Coronary artery (tissue), 2 donors: ENCODE measurements at regions not wholly inside any gene's neighbourhood (a gene's known extent, or its start where the extent isn't known, plus 50 kb on each side); places are given as distances from the start of the nearest gene placed in this dataset.
"Not testable (repeated sequence)": the region's sequence is repeated elsewhere in the genome, so short reads cannot be mapped to it uniquely, and the experiment has no call there.

Experiments
- DNase-seq: peaks from one replicate; pipeline ENCODE4 v3.0.0-alpha.2; 2017; ENCODE audit warnings: low spot score
- H3K27ac ChIP-seq, 2 donors: fragments of 200-600 bp; sonication (generic); one replicate each; pipeline ENCODE4 v1.5.1; 2016 to 2019
- H3K4me3 ChIP-seq: fragments of 200-600 bp; sonication (generic); 2 replicates; pipeline ENCODE4 v1.5.1; 2016; ENCODE audit warnings: mild to moderate bottlenecking, moderate library complexity
- TF ChIP-seq, protein P1 (sequence below): fragments of 200-600 bp; sonication (generic); IDR thresholded peaks from one replicate; pipeline ENCODE4 v1.5.1; 2019; ENCODE audit warnings: antibody characterized with exemption

DNA sequence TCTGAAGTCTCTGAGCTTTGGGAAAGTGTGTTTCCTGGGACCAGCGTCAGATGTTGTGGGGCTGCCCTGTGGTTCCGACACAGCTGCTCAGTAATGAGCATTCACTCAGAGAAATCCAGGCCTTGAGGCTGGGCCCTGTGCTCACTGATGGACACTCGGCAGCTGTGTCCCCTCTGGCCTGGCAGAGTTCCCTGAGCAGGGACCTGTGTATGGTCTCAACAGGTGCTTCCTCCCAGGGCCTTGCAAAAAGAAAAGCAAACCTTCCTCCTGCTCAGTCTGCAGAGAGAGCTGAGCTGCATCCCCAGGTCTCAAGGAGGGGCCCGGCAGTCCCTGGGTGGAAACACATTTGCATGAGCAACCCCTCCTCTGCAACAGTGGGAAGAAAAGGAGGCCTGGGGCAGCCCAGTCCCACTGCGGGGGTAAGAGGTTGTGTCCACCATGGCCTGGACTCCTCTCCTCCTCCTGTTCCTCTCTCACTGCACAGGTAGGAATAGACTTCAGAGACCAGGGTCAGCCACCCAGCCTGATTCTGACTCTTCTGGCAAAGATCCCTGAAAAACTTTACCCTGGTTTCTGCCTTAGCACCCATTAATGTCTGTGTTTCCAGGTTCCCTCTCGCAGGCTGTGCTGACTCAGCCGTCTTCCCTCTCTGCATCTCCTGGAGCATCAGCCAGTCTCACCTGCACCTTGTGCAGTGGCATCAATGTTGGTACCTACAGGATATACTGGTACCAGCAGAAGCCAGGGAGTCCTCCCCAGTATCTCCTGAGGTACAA lies 131.2 kb downstream of the VPREB1 start:
- no peak for DNase-seq
- Histone ChIP-seq H3K4me3 (no peak overlapping the region), H3K27ac (no peak overlapping the region)
- TF ChIP-seq, protein P1, sequence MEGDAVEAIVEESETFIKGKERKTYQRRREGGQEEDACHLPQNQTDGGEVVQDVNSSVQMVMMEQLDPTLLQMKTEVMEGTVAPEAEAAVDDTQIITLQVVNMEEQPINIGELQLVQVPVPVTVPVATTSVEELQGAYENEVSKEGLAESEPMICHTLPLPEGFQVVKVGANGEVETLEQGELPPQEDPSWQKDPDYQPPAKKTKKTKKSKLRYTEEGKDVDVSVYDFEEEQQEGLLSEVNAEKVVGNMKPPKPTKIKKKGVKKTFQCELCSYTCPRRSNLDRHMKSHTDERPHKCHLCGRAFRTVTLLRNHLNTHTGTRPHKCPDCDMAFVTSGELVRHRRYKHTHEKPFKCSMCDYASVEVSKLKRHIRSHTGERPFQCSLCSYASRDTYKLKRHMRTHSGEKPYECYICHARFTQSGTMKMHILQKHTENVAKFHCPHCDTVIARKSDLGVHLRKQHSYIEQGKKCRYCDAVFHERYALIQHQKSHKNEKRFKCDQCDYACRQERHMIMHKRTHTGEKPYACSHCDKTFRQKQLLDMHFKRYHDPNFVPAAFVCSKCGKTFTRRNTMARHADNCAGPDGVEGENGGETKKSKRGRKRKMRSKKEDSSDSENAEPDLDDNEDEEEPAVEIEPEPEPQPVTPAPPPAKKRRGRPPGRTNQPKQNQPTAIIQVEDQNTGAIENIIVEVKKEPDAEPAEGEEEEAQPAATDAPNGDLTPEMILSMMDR = no peak

DNA sequence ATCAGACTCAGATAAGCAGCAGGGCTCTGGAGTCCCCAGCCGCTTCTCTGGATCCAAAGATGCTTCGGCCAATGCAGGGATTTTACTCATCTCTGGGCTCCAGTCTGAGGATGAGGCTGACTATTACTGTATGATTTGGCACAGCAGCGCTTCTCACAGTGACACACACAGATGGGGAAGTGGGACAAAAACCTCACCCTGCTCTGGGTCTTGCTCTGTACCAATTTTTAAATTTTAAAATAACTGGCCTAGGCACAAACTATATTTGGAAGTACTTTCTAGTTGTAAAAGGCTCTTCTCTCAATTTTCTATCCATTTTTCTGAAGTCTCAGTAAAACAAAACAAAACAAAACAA lies 131.7 kb downstream of the VPREB1 start:
- H3K4me3 ChIP-seq = no peak overlapping the region
- no peak for DNase-seq
- TF ChIP-seq, protein P1 = no peak
- H3K27ac ChIP-seq = no peak overlapping the region

DNA sequence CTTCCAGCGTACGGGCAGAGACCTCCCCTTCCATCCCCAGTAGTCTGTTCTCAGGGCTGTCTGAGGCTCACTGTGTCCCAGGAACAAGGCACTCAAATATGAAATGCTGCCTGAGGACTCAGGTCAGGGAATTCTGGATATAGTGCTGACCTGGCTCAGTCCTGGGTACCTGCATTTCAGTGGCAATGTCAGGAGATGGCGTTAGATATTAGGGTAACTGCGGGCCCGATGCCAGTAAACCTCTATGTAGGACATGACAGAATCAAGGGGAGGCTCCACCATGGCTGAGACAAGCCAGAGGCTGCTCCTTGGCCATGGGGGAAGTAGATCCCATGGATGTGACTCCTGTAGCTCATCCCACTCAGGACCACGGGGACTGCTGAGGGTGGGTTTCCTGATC lies 131.7 kb downstream of the ZNF280B start:
- H3K27ac ChIP-seq, DNase-seq, H3K4me3 ChIP-seq: not testable (repeated sequence)

DNA sequence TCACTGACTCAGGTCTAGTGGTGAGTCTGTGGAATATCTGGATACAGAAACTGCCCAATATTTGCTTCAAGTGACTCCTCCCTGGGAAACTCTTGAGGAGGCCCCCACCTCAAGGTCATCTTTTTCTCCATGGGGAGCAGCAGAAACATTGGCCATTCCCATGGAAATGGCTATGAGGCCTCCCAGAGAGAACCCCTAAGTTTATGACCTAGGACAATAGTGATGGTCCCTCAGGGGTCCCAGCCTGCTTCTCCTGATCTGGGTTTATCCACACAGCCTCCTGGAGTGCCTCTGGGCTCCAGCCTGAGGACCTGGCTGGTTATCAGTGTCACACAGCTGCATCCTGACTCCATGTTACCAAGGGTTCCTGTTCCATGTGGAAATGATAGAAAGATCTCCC lies 131.2 kb downstream of the ZNF280B start:
- no peak overlapping the region for H3K27ac ChIP-seq
- TF ChIP-seq, protein P1 = no peak
- no peak for DNase-seq
- H3K4me3 ChIP-seq = no peak overlapping the region

DNA sequence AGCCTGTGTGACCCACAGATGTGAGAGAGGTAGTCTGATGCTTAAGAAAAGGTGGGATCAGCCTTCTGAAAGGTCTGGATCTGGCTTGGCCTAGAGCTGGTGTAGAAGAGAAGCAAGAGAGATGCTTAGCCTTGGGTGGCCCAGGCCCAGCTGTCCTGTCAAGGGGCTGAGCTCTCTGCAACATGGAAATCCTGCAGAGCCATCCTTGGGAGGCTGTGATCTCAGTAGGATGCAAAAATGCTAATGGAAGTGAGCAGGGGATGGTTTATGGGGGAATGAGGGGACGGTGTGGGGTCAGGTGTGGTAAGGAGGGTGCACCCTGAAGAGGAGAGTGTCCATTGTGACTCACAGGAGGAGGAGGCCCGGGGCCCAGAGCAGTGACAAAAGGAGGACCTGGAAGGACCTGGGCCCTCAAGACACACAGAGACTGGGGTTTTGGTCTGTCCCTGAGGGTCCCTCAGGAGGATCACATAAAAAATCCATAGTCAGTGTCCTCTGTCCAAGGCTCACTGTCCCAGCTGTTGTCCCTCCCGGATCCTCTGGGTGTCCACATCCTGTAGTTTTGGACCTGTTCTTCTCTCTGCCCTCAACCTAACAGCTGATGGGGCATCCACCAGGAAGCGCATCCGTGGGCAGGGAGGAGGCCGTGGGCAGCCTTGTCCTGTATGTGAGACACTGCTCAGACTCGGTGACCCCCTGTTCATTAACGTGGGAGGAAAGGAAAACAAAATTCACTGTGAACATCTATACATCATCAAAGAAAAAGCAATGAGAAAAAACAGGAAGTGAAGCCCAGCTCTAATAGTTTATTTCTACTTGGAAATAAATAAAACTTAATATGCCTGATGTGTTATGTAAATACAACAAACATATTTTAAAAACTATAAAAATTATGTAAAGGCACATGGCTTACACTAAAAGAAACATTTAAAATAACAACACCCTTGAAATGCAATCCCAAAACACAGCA lies 129.8 kb downstream of the ZNF280B start:
- no peak overlapping the region for H3K4me3 ChIP-seq
- no peak for DNase-seq
- TF ChIP-seq, protein P1 = no peak
- no peak overlapping the region for H3K27ac ChIP-seq

DNA sequence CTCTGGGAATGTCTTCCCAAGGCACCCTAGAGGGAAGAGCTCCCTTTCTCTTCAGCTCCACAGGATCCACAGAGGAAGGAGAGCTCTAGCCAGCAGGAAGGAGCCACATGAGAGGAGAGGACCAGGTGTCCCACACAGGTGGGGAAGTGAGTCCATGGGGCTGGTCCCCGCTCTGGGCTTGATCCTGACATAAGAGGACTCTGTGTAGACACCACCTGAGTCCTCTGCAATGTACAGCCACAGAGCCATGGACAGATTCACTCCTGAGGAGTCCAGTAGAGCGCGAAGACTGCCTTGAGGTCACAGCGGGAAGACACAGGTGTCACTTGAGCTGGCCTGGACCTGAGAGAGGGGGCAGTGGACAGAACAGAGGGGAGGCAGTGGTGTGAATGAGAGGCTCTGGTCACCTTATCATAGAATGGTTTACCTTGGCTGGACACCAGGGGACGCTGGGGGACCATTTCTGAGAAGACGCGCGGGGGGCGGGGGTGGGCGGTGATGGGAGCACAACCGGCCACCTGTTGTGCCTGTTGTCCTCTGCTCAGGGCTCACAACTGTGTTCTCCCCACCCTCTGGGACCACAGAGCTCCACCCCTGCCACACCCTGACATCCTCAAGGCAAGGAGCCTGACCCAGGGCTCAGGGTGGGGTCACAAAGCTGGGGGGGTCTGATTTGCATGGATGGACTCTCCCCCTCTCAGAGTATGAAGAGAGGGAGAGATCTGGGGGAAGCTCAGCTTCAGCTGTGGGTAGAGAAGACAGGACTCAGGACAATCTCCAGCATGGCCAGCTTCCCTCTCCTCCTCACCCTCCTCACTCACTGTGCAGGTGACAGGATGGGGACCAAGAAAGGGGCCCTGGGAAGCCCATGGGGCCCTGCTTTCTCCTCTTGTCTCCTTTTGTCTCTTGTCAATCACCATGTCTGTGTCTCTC lies 128.2 kb downstream of the ZNF280B start:
- Histone ChIP-seq H3K4me3 (no peak overlapping the region), H3K27ac (no peak overlapping the region)
- DNase-seq = no peak
- TF ChIP-seq, protein P1 = no peak

DNA sequence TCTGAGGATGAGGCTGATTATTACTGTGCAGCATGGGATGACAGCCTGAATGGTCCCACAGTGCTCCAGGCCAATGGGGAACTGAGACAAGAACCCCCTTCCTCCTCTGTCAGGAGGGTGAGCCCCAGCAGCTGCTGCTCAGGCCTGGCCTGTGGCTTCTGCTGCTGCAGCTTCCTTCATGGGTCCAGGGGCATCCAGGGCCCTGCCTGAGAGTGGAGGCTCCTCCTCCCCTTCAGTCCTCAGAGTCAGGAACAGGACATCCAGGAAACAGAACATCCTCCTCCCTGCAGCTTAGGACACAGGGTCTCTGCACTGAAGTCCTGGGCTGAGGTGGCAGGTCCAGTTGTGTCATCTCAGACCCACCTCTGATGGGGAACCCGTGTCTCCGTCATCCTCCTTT lies 127.2 kb downstream of the ZNF280B start:
- H3K4me3 ChIP-seq, H3K27ac ChIP-seq, DNase-seq: not testable (repeated sequence)
